H1 (cell line): ENCODE measurements at regions not wholly inside any gene's neighbourhood (a gene's known extent, or its start where the extent isn't known, plus 50 kb on each side); places are given as distances from the start of the nearest gene placed in this dataset.

Experiments used
- EGR1 ChIP-seq: IDR thresholded peaks from 2 replicates; pipeline ENCODE4 v1.6.1; 2011; ENCODE audit warnings: low read depth, low read length, borderline replicate concordance
- EP300 ChIP-seq, 2 experiments: IDR thresholded peaks; 1 replicate in 1 of 2; 2 replicates in 1 of 2; pipeline ENCODE4 v1.6.1; 2011 to 2012; ENCODE audit warnings: low read depth in 2 of 2, low read length in 2 of 2, mild to moderate bottlenecking in 2 of 2, borderline replicate concordance in 1 of 2, inconsistent platforms in 1 of 2, moderate library complexity in 1 of 2
- KDM1A ChIP-seq: fragments of 200-600, 300-600 bp; sonication (generic); IDR thresholded peaks from 2 replicates; pipeline ENCODE4 v1.7.1; 2016; ENCODE audit warnings: mild to moderate bottlenecking, low read length, borderline replicate concordance
- POLR2A ChIP-seq, 2 experiments: IDR thresholded peaks; 1 replicate in 1 of 2; 2 replicates in 1 of 2; pipeline ENCODE4 v1.6.1; 2011; ENCODE audit warnings: low read depth in 2 of 2, low read length in 2 of 2, mild to moderate bottlenecking in 2 of 2; ENCODE audit errors: control extremely low read depth in 1 of 2
- POLR2AphosphoS5 ChIP-seq: IDR thresholded peaks from 2 replicates; pipeline ENCODE4 v1.6.1; 2011; ENCODE audit warnings: low read depth, low read length
- RFX5 ChIP-seq: IDR thresholded peaks from 2 replicates; pipeline ENCODE4 v1.6.1; 2011; ENCODE audit warnings: low read depth, low read length, improper control_type of control experiment, borderline replicate concordance
- SP1 ChIP-seq: IDR thresholded peaks from 2 replicates; pipeline ENCODE4 v1.6.1; 2011; ENCODE audit warnings: low read depth, low read length
- TF ChIP-seq, protein P1 (sequence below), 3 experiments: IDR thresholded peaks; 1 replicate in 2 of 3; 2 replicates in 1 of 3; pipeline versions ENCODE4 v1.5.1 to v1.6.1; 2011; ENCODE audit warnings: low read length in 3 of 3, mild to moderate bottlenecking in 3 of 3, inconsistent platforms in 2 of 3, low read depth in 1 of 3, moderate library complexity in 1 of 3; ENCODE audit not compliant: insufficient read depth in 1 of 3; ENCODE audit errors: control extremely low read depth in 1 of 3
- TF ChIP-seq, protein P2 (sequence below): IDR thresholded peaks from 2 replicates; pipeline ENCODE4 v1.6.1; 2011; ENCODE audit warnings: low read length, improper control_type of control experiment

DNA sequence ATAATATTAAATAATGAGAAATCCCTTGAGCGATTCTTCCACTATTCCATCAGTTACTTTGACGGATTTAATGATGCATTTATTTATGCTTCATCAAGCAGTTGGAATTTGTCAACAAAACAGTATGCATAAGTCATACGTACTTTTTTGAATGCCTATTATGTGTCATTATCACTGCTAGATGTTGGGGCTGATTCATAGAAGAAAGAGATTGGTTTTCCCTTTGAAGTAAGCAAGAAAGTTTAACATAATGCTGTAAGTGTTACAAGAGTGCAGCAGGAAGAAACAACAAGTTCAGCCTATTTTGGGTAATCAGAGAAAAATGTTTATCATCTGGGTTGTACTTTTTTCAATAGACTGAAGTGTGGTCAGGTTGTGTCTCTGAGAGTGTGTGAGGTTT lies 121.2 kb upstream of the RANBP3L start:
- TF ChIP-seq, protein P1, sequence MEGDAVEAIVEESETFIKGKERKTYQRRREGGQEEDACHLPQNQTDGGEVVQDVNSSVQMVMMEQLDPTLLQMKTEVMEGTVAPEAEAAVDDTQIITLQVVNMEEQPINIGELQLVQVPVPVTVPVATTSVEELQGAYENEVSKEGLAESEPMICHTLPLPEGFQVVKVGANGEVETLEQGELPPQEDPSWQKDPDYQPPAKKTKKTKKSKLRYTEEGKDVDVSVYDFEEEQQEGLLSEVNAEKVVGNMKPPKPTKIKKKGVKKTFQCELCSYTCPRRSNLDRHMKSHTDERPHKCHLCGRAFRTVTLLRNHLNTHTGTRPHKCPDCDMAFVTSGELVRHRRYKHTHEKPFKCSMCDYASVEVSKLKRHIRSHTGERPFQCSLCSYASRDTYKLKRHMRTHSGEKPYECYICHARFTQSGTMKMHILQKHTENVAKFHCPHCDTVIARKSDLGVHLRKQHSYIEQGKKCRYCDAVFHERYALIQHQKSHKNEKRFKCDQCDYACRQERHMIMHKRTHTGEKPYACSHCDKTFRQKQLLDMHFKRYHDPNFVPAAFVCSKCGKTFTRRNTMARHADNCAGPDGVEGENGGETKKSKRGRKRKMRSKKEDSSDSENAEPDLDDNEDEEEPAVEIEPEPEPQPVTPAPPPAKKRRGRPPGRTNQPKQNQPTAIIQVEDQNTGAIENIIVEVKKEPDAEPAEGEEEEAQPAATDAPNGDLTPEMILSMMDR (IDR thresholded peaks at IDR 0.05; ENCODE audit: control extremely low read depth in 1 of 3, insufficient read depth in 1 of 3, low read depth in 1 of 3, low read length in 3 of 3) = no peak
- TF ChIP-seq EGR1 (no peak), EP300 (IDR thresholded peaks at IDR 0.05; ENCODE audit: borderline replicate concordance in 1 of 2, low read depth in 2 of 2, low read length in 2 of 2) (no peak), KDM1A (no peak), RFX5 (no peak), SP1 (no peak), POLR2A (IDR thresholded peaks at IDR 0.05; ENCODE audit: control extremely low read depth in 1 of 2, low read depth in 2 of 2, low read length in 2 of 2) (no peak), POLR2AphosphoS5 (no peak)
- TF ChIP-seq, protein P2, sequence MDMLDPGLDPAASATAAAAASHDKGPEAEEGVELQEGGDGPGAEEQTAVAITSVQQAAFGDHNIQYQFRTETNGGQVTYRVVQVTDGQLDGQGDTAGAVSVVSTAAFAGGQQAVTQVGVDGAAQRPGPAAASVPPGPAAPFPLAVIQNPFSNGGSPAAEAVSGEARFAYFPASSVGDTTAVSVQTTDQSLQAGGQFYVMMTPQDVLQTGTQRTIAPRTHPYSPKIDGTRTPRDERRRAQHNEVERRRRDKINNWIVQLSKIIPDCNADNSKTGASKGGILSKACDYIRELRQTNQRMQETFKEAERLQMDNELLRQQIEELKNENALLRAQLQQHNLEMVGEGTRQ = no peak
